ENCODE measurements at regions not wholly inside any gene's neighbourhood (a gene's known extent, or its start where the extent isn't known, plus 50 kb on each side); places are given as distances from the start of the nearest gene placed in this dataset.

- no peak for TF ChIP-seq CTCF (conservative IDR thresholded peaks at IDR 0.05 in 1 of 2, IDR thresholded peaks at IDR 0.05 in 1 of 2; ENCODE audit: low read depth in 1 of 2, low read length in 2 of 2)
- no peak for TF ChIP-seq EZH2 (IDR thresholded peaks at IDR 0.05; ENCODE audit: low read length, missing control alignments)
Measured at GRCh38 chr6:94478133-94479005, 1059.0 kb upstream of the EPHA7 start.
